Kidney (tissue), 13 donors: ENCODE measurements at regions not wholly inside any gene's neighbourhood (a gene's known extent, or its start where the extent isn't known, plus 50 kb on each side); places are given as distances from the start of the nearest gene placed in this dataset.

Experiments used
- DNase-seq, 5 donors: peaks; one replicate each; pipeline ENCODE4 v3.0.0-alpha.2; 2013 to 2020
- FAIRE-seq: peaks from 2 replicates; lab custom pipeline; 2012; peaks lifted over from hg19 to GRCh38; lab: Jason Lieb, UNC
- H3K27ac ChIP-seq, 2 donors: one replicate each; pipeline ENCODE4 v1.7.0; 2013; ENCODE audit warnings: low read depth in 2 of 2, low read length in 2 of 2, inconsistent platforms in 1 of 2
- H3K27me3 ChIP-seq: one replicate; pipeline ENCODE4 v1.7.1; 2013; ENCODE audit warnings: low read length, inconsistent platforms; ENCODE audit not compliant: control insufficient read depth, insufficient read depth
- H3K36me3 ChIP-seq, 3 donors: one replicate each; pipeline versions ENCODE4 v1.7.0 to v1.7.1; 2013; ENCODE audit warnings: low read length in 3 of 3, control low read depth in 1 of 3, inconsistent platforms in 1 of 3; ENCODE audit not compliant: insufficient read depth in 3 of 3, control insufficient read depth in 2 of 3
- H3K4me1 ChIP-seq, 3 donors: one replicate each; pipeline versions ENCODE4 v1.7.0 to v1.7.1; 2013; ENCODE audit warnings: low read length in 3 of 3, inconsistent platforms in 1 of 3, low read depth in 1 of 3; ENCODE audit not compliant: control insufficient read depth in 2 of 3, insufficient read depth in 2 of 3
- H3K4me3 ChIP-seq, 3 donors: one replicate each; pipeline versions ENCODE4 v1.7.0 to v1.8.1; 2013; ENCODE audit warnings: low read length in 3 of 3, control low read depth in 1 of 3, inconsistent platforms in 1 of 3
- H3K9ac ChIP-seq, 3 donors: one replicate each; pipeline versions ENCODE4 v1.7.0 to v1.7.1; 2013; ENCODE audit warnings: low read length in 3 of 3, control low read depth in 1 of 3, inconsistent platforms in 1 of 3
- H3K9me3 ChIP-seq, 3 donors: one replicate each; pipeline versions ENCODE4 v1.7.0 to v1.7.1; 2013; ENCODE audit warnings: low read length in 3 of 3, control low read depth in 1 of 3, inconsistent platforms in 1 of 3; ENCODE audit not compliant: control insufficient read depth in 2 of 3, insufficient read depth in 1 of 3
- CTCF ChIP-seq: IDR thresholded peaks from 3 replicates; pipeline ENCODE4 v1.5.1; 2012; ENCODE audit warnings: mild to moderate bottlenecking, moderate library complexity, borderline replicate concordance; ENCODE audit not compliant: insufficient read depth; ENCODE audit errors: extremely low read depth
- intact Hi-C: fragments of 100-400 bp; cut with DNase I; formaldehyde crosslinking; loops from one replicate; pipeline ENCODE4 v1.11.1; 2022
- donor health status: control.
- donor health status: control.
- donor health status: control.
- donor health status: control.
- donor health status: control.
- donor health status: DM: yes; HTN: yes; CAD: no.
- donor health status: Normal renal cell carcinoma (clear cell type).

DNA sequence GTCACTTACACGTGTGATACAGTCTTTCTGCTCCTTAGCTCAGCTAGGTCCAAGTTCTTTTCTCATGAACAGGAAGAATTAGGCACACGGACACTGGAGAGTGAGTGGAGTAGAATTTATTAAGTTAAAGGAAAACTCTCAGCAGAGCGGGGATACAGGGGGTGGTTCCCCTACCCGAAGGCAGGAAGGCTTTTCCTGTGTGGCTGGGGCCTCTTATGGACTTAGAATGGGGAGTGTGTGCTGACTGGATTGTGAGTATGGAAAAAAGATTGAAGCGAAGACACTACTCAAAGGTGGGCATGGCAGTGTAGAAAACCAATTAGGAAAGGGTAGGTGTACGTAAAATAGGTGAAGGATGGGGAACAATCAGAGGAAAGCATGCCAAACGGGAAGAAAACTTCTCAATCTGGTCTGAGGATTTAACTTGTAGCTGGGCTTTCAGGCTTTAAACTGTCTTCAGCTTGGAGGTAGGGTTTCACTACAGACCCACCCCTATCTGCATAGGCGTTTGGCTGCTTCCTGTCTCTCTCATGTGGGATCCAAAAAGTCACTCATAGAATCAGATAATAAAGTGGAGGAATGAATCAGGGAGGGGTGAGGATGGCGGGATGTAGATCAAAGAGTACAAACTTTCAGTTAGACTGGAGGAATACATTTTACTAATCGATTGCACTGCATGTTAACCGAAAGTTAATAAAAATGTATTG is 104.2 kb downstream of the ANKRD7 start:
- no peak for TF ChIP-seq CTCF
- no peak overlapping the region for H3K4me3 ChIP-seq
- FAIRE-seq = no peak
- no peaks in the 10 kb centered on the region for H3K4me1 ChIP-seq
- intact Hi-C loops = no loop called here
- H3K9ac ChIP-seq = no peak overlapping the region
- DNase-seq = no peak
- no peaks in the 10 kb centered on the region for H3K27me3 ChIP-seq
- H3K27ac ChIP-seq = no peak overlapping the region
- H3K36me3 ChIP-seq = no peaks in the 10 kb centered on the region
- H3K9me3 ChIP-seq = no peaks in the 10 kb centered on the region

DNA sequence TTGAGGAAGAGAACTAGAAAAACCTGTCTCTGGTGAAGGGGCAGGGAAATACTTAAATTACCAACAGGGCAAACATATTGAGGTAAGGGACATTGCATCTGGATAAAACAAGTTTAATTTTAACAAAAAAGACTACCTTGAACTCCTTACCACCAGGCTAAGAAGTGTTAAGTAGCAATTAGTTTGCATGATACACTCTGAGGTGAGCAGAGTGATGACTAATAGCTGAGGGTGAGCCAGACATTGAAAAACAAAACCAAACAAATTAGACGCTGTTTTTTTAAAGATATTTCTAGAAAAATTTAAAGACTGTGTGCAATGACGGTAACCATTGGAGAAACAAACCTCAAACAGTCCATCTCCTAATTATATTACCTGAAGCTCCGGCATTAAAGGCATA is 105.9 kb downstream of the ANKRD7 start:
- no peaks in the 10 kb centered on the region for H3K36me3 ChIP-seq
- no peak overlapping the region for H3K4me3 ChIP-seq
- H3K9me3 ChIP-seq = no peaks in the 10 kb centered on the region
- H3K4me1 ChIP-seq = no peaks in the 10 kb centered on the region
- no peak for TF ChIP-seq CTCF
- no peak overlapping the region for H3K9ac ChIP-seq
- DNase-seq (no peak), FAIRE-seq (no peak)
- H3K27ac ChIP-seq = no peak overlapping the region
- intact Hi-C loops = no loop called here
- no peaks in the 10 kb centered on the region for H3K27me3 ChIP-seq

GRCh38 chr7:118346748-118347147 is 122.2 kb downstream of the ANKRD7 start:
- Histone ChIP-seq H3K4me3 (no peak overlapping the region), H3K27me3 (no peaks in the 10 kb centered on the region), H3K9me3 (no peaks in the 10 kb centered on the region), H3K36me3 (no peaks in the 10 kb centered on the region), H3K9ac (no peak overlapping the region), H3K27ac (no peak overlapping the region), H3K4me1 (no peaks in the 10 kb centered on the region)
- TF ChIP-seq CTCF = no peak
- DNase-seq (no peak), FAIRE-seq (no peak)
- intact Hi-C loops = no loop called here

GRCh38 chr7:118349604-118350003 is 125.1 kb downstream of the ANKRD7 start:
- DNase-seq = no peak
- H3K27me3 ChIP-seq = no peaks in the 10 kb centered on the region
- TF ChIP-seq CTCF = no peak
- no peaks in the 10 kb centered on the region for H3K36me3 ChIP-seq
- H3K9ac ChIP-seq = no peak overlapping the region
- no peak overlapping the region for H3K4me3 ChIP-seq
- FAIRE-seq = no peak
- no peaks in the 10 kb centered on the region for H3K9me3 ChIP-seq
- no peaks in the 10 kb centered on the region for H3K4me1 ChIP-seq
- H3K27ac ChIP-seq = no peak overlapping the region
- intact Hi-C loops = no loop called here
